GM18868 (cell line): ENCODE measurements at regions not wholly inside any gene's neighbourhood (a gene's known extent, or its start where the extent isn't known, plus 50 kb on each side); places are given as distances from the start of the nearest gene placed in this dataset.

Experiments
- ATAC-seq: cut with Tn5 transposase; IDR thresholded peaks from one replicate; pipeline ENCODE4 v1.9.1; 2021; ENCODE audit warnings: mild to moderate bottlenecking, moderate library complexity; ENCODE audit not compliant: unreplicated experiment

GRCh38 chr5:82384034-82384750, 106.0 kb upstream of the RPS23 start:
- no peak for ATAC-seq

- ATAC-seq, result no peak
Measured at GRCh38 chr5:82381591-82381990, 103.4 kb upstream of the RPS23 start.

- ATAC-seq, result no peak
Measured at GRCh38 chr5:82376307-82376706, 98.2 kb upstream of the RPS23 start.

GRCh38 chr5:82375488-82376244, 97.5 kb upstream of the RPS23 start:
- ATAC-seq, result no peak

- peak; percentile 87 for ATAC-seq
Measured at GRCh38 chr5:82374637-82375036, 96.5 kb upstream of the RPS23 start.

- no peak for ATAC-seq
Measured at GRCh38 chr5:82367930-82368329, 89.8 kb upstream of the RPS23 start.

GRCh38 chr5:82365744-82366228, 87.6 kb upstream of the RPS23 start:
- ATAC-seq, result peak; percentile 83

- no peak for ATAC-seq
Measured at GRCh38 chr5:82365026-82365425, 86.9 kb upstream of the RPS23 start.

GRCh38 chr5:82364497-82364896, 86.3 kb upstream of the RPS23 start:
- no peak for ATAC-seq

GRCh38 chr5:82363524-82363923, 85.4 kb upstream of the RPS23 start:
- ATAC-seq, result no peak

- ATAC-seq, result no peak
Measured at GRCh38 chr5:82362636-82363035, 84.5 kb upstream of the RPS23 start.

GRCh38 chr5:82360022-82360421, 81.9 kb upstream of the RPS23 start:
- ATAC-seq, result no peak

GRCh38 chr5:82359272-82359671, 81.1 kb upstream of the RPS23 start:
- ATAC-seq, result no peak

GRCh38 chr5:82358457-82358856, 80.3 kb upstream of the RPS23 start:
- no peak for ATAC-seq

- ATAC-seq, result peak; percentile 73
Measured at GRCh38 chr5:82356808-82357671, 78.9 kb upstream of the RPS23 start.

GRCh38 chr5:82356021-82356420, 77.9 kb upstream of the RPS23 start:
- ATAC-seq, result no peak

GRCh38 chr5:82355496-82355895, 77.3 kb upstream of the RPS23 start:
- no peak for ATAC-seq

GRCh38 chr5:82355053-82355452, 76.9 kb upstream of the RPS23 start:
- no peak for ATAC-seq

GRCh38 chr5:82354543-82354942, 76.4 kb upstream of the RPS23 start:
- ATAC-seq, result no peak

- no peak for ATAC-seq
Measured at GRCh38 chr5:82353522-82353921, 75.4 kb upstream of the RPS23 start.

GRCh38 chr5:82352146-82352791, 74.1 kb upstream of the RPS23 start:
- no peak for ATAC-seq
